Fibroblast of lung (primary cell): ENCODE measurements at regions not wholly inside any gene's neighbourhood (a gene's known extent, or its start where the extent isn't known, plus 50 kb on each side); places are given as distances from the start of the nearest gene placed in this dataset.

Experiments used
- DNase-seq, 2 donors: peaks; one replicate each; pipeline versions ENCODE4 v3.0.0 to v3.0.0-alpha.2; 2010; ENCODE audit warnings: low read depth in 2 of 2
- H2AFZ ChIP-seq: 2 replicates; pipeline ENCODE4 v1.5.1; 2012; ENCODE audit warnings: low read length, control low read depth, inconsistent platforms
- H3K27ac ChIP-seq: 2 replicates; pipeline ENCODE4 v1.5.1; 2011; ENCODE audit warnings: low read length, control low read depth; ENCODE audit not compliant: insufficient read depth
- H3K27me3 ChIP-seq: 2 replicates; pipeline ENCODE4 v1.5.1; 2011; ENCODE audit warnings: mild to moderate bottlenecking, low read length; ENCODE audit not compliant: control insufficient read depth, insufficient read depth
- H3K36me3 ChIP-seq: 2 replicates; pipeline ENCODE4 v1.5.1; 2011; ENCODE audit warnings: low read length; ENCODE audit not compliant: control insufficient read depth, insufficient read depth
- H3K4me1 ChIP-seq: 2 replicates; pipeline ENCODE4 v1.5.1; 2011; ENCODE audit warnings: low read length; ENCODE audit not compliant: control insufficient read depth, insufficient read depth; ENCODE audit errors: extremely low read depth
- H3K4me2 ChIP-seq: 2 replicates; pipeline ENCODE4 v1.5.1; 2011; ENCODE audit warnings: low read length, control low read depth; ENCODE audit not compliant: insufficient read depth; ENCODE audit errors: extremely low read depth
- H3K4me3 ChIP-seq, 4 experiments: fragments of 200-600 bp in 1 of 4; sonication (generic) in 1 of 4; replicated peaks in 1 of 4; 2 replicates each; pipeline ENCODE4 v1.5.1; 2011 to 2016; ENCODE audit warnings: low read length in 4 of 4, low read depth in 3 of 4, mild to moderate bottlenecking in 3 of 4, control low read depth in 2 of 4, inconsistent platforms in 1 of 4, mixed read lengths in 1 of 4; ENCODE audit not compliant: insufficient read depth in 1 of 4; ENCODE audit errors: control extremely low read depth in 1 of 4
- H3K79me2 ChIP-seq: 2 replicates; pipeline ENCODE4 v1.5.1; 2012; ENCODE audit warnings: mild to moderate bottlenecking, low read length, inconsistent platforms; ENCODE audit not compliant: control insufficient read depth, insufficient read depth
- H3K9ac ChIP-seq: 2 replicates; pipeline ENCODE4 v1.5.1; 2011; ENCODE audit warnings: mild to moderate bottlenecking, low read length, control low read depth; ENCODE audit not compliant: insufficient read depth
- H3K9me3 ChIP-seq: 2 replicates; pipeline ENCODE4 v1.5.1; 2012; ENCODE audit warnings: low read depth, low read length; ENCODE audit not compliant: control insufficient read depth, insufficient read depth
- H4K20me1 ChIP-seq: 2 replicates; pipeline ENCODE4 v1.5.1; 2011; ENCODE audit warnings: low read length; ENCODE audit not compliant: control insufficient read depth, insufficient read depth; ENCODE audit errors: extremely low read depth
- CTCF ChIP-seq, 2 donors: IDR thresholded peaks in 1 of 2; conservative IDR thresholded peaks in 1 of 2; 1 replicate in 1 of 2; 2 replicates in 1 of 2; pipeline ENCODE4 v1.5.1; 2011 to 2012; ENCODE audit warnings: low read length in 2 of 2, control low read depth in 1 of 2, inconsistent platforms in 1 of 2, low read depth in 1 of 2, mild to moderate bottlenecking in 1 of 2
- EZH2 ChIP-seq: IDR thresholded peaks from 2 replicates; pipeline ENCODE4 v1.5.1; 2012; ENCODE audit warnings: low read length, control low read depth, mild to moderate bottlenecking; ENCODE audit errors: missing control alignments

GRCh38 chr6:10235344-10235743 lies 179.5 kb downstream of the TFAP2A start:
- peak in 1 of 2 donors; percentile 2 for DNase-seq
- Histone ChIP-seq H3K9ac (no peak overlapping the region), H3K27ac (no peak overlapping the region), H3K36me3 (no peaks in the 10 kb centered on the region), H3K4me1 (no peaks in the 10 kb centered on the region), H4K20me1 (no peaks in the 10 kb centered on the region), H3K79me2 (no peaks in the 10 kb centered on the region), H3K27me3 (no peaks in the 10 kb centered on the region), H3K9me3 (no peaks in the 10 kb centered on the region), H2AFZ (no peak overlapping the region), H3K4me3 (no peak overlapping the region), H3K4me2 (no peak overlapping the region)
- no peak for TF ChIP-seq EZH2
- TF ChIP-seq CTCF (conservative IDR thresholded peaks at IDR 0.05 in 1 of 2, IDR thresholded peaks at IDR 0.05 in 1 of 2; ENCODE audit: low read depth in 1 of 2, low read length in 2 of 2): no peak

GRCh38 chr6:10230531-10230930 lies 184.3 kb downstream of the TFAP2A start:
- TF ChIP-seq CTCF (conservative IDR thresholded peaks at IDR 0.05 in 1 of 2, IDR thresholded peaks at IDR 0.05 in 1 of 2; ENCODE audit: low read depth in 1 of 2, low read length in 2 of 2): no peak
- TF ChIP-seq EZH2: no peak
- Histone ChIP-seq H3K4me2 (no peak overlapping the region), H2AFZ (no peak overlapping the region), H3K9me3 (no peaks in the 10 kb centered on the region), H3K36me3 (no peaks in the 10 kb centered on the region), H3K27me3 (no peaks in the 10 kb centered on the region), H3K9ac (no peak overlapping the region), H3K4me1 (no peaks in the 10 kb centered on the region), H3K4me3 (no peak overlapping the region), H3K79me2 (no peaks in the 10 kb centered on the region), H3K27ac (no peak overlapping the region), H4K20me1 (no peaks in the 10 kb centered on the region)
- DNase-seq: no peak

DNA sequence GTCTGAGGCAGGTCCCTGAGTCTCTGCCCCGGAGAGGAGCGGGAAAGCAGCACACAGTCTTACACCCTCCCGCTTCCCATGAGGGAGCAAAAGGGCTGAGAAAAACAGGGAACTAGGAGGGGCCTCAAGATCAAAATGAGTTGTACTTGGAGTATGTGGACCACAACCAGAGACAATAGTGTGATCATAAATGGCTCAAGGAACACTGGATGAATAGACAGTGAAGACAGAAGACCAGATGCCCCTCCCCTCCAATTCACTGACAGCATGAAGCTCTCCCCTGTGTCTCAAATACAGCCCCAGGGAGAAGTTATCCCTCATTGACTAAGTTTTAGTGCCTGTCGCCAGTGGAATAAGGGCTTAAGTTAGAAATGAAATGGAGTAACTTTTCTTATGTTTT lies 191.0 kb downstream of the TFAP2A start:
- Histone ChIP-seq H3K4me1 (no peaks in the 10 kb centered on the region), H3K9ac (no peak overlapping the region), H3K27ac (no peak overlapping the region), H2AFZ (no peak overlapping the region), H3K4me2 (no peak overlapping the region), H3K27me3 (no peaks in the 10 kb centered on the region), H3K79me2 (no peaks in the 10 kb centered on the region), H4K20me1 (no peaks in the 10 kb centered on the region), H3K36me3 (no peaks in the 10 kb centered on the region), H3K4me3 (no peak overlapping the region), H3K9me3 (no peaks in the 10 kb centered on the region)
- no peak for TF ChIP-seq CTCF (conservative IDR thresholded peaks at IDR 0.05 in 1 of 2, IDR thresholded peaks at IDR 0.05 in 1 of 2; ENCODE audit: low read depth in 1 of 2, low read length in 2 of 2)
- no peak for TF ChIP-seq EZH2
- no peak for DNase-seq
